ENCODE measurements at regions not wholly inside any gene's neighbourhood (a gene's known extent, or its start where the extent isn't known, plus 50 kb on each side); places are given as distances from the start of the nearest gene placed in this dataset.
"Not testable (repeated sequence)": the region's sequence is repeated elsewhere in the genome, so short reads cannot be mapped to it uniquely, and the experiment has no call there.

GRCh38 chr3:66912306-66912705 is 85.8 kb upstream of the KBTBD8 start:
- no peak for DNase-seq (ENCODE audit: insufficient read length, low spot score)
- FAIRE-seq, result no peak
- TF ChIP-seq POU2F2 (IDR thresholded peaks at IDR 0.05; ENCODE audit: low read depth, low read length) (no peak), PAX5 (IDR thresholded peaks at IDR 0.05; ENCODE audit: insufficient read depth, low read length, severe bottlenecking) (no peak), TAF1 (IDR thresholded peaks at IDR 0.05; ENCODE audit: low read depth, low read length) (no peak), SPI1 (IDR thresholded peaks at IDR 0.05; ENCODE audit: low read depth, low read length) (no peak), POLR2A (IDR thresholded peaks at IDR 0.05; ENCODE audit: low read depth, low read length) (no peak), POLR2AphosphoS5 (IDR thresholded peaks at IDR 0.05; ENCODE audit: low read depth, low read length) (no peak)

- FAIRE-seq (no peak), DNase-seq (ENCODE audit: insufficient read length, low spot score) (no peak)
Measured at GRCh38 chr3:66922058-66922457, 76.0 kb upstream of the KBTBD8 start.

GRCh38 chr3:66923969-66924368 is 74.1 kb upstream of the KBTBD8 start:
- DNase-seq (ENCODE audit: insufficient read length, low spot score) (no peak), FAIRE-seq (no peak)
- TF ChIP-seq POLR2A (IDR thresholded peaks at IDR 0.05; ENCODE audit: low read depth, low read length) (no peak), SPI1 (IDR thresholded peaks at IDR 0.05; ENCODE audit: low read depth, low read length) (no peak), POLR2AphosphoS5 (IDR thresholded peaks at IDR 0.05; ENCODE audit: low read depth, low read length) (no peak)

More at GRCh38 chr3:66922058-66922457, 76.0 kb upstream of the KBTBD8 start:
- TF ChIP-seq POU2F2 (IDR thresholded peaks at IDR 0.05; ENCODE audit: low read depth, low read length), result no peak
- TF ChIP-seq POLR2A (IDR thresholded peaks at IDR 0.05; ENCODE audit: low read depth, low read length), result no peak
- no peak for TF ChIP-seq TAF1 (IDR thresholded peaks at IDR 0.05; ENCODE audit: low read depth, low read length)
- TF ChIP-seq SPI1 (IDR thresholded peaks at IDR 0.05; ENCODE audit: low read depth, low read length), result no peak

GRCh38 chr3:66928252-66928651 is 69.9 kb upstream of the KBTBD8 start:
- no peak for FAIRE-seq
- TF ChIP-seq POLR2A (IDR thresholded peaks at IDR 0.05; ENCODE audit: low read depth, low read length) (no peak), SPI1 (IDR thresholded peaks at IDR 0.05; ENCODE audit: low read depth, low read length) (no peak), PAX5 (IDR thresholded peaks at IDR 0.05; ENCODE audit: insufficient read depth, low read length, severe bottlenecking) (no peak), POU2F2 (IDR thresholded peaks at IDR 0.05; ENCODE audit: low read depth, low read length) (no peak), TAF1 (IDR thresholded peaks at IDR 0.05; ENCODE audit: low read depth, low read length) (no peak), POLR2AphosphoS5 (IDR thresholded peaks at IDR 0.05; ENCODE audit: low read depth, low read length) (no peak)
- DNase-seq (ENCODE audit: insufficient read length, low spot score), result no peak

GRCh38 chr3:66931291-66931690 is 66.8 kb upstream of the KBTBD8 start:
- FAIRE-seq, result no peak

GRCh38 chr3:66931699-66932098 is 66.4 kb upstream of the KBTBD8 start:
- TF ChIP-seq POLR2A (IDR thresholded peaks at IDR 0.05; ENCODE audit: low read depth, low read length) (no peak), POU2F2 (IDR thresholded peaks at IDR 0.05; ENCODE audit: low read depth, low read length) (no peak), POLR2AphosphoS5 (IDR thresholded peaks at IDR 0.05; ENCODE audit: low read depth, low read length) (no peak), SPI1 (IDR thresholded peaks at IDR 0.05; ENCODE audit: low read depth, low read length) (no peak), PAX5 (IDR thresholded peaks at IDR 0.05; ENCODE audit: insufficient read depth, low read length, severe bottlenecking) (no peak), TAF1 (IDR thresholded peaks at IDR 0.05; ENCODE audit: low read depth, low read length) (no peak)
- FAIRE-seq (no peak), DNase-seq (ENCODE audit: insufficient read length, low spot score) (no peak)

More at GRCh38 chr3:66931291-66931690, 66.8 kb upstream of the KBTBD8 start:
- DNase-seq (ENCODE audit: insufficient read length, low spot score), result no peak
- TF ChIP-seq TAF1 (IDR thresholded peaks at IDR 0.05; ENCODE audit: low read depth, low read length) (no peak), POU2F2 (IDR thresholded peaks at IDR 0.05; ENCODE audit: low read depth, low read length) (no peak)

- TF ChIP-seq POU2F2 (IDR thresholded peaks at IDR 0.05; ENCODE audit: low read depth, low read length), result no peak
- no peak for TF ChIP-seq POLR2AphosphoS5 (IDR thresholded peaks at IDR 0.05; ENCODE audit: low read depth, low read length)
- no peak for TF ChIP-seq SPI1 (IDR thresholded peaks at IDR 0.05; ENCODE audit: low read depth, low read length)
- TF ChIP-seq TAF1 (IDR thresholded peaks at IDR 0.05; ENCODE audit: low read depth, low read length), result no peak
- TF ChIP-seq PAX5 (IDR thresholded peaks at IDR 0.05; ENCODE audit: insufficient read depth, low read length, severe bottlenecking), result no peak
- no peak for TF ChIP-seq POLR2A (IDR thresholded peaks at IDR 0.05; ENCODE audit: low read depth, low read length)
- DNase-seq (ENCODE audit: insufficient read length, low spot score) (no peak), FAIRE-seq (no peak)
Measured at GRCh38 chr3:66933233-66933632, 64.9 kb upstream of the KBTBD8 start.

- FAIRE-seq (no peak), DNase-seq (ENCODE audit: insufficient read length, low spot score) (no peak)
Measured at GRCh38 chr3:66934041-66934440, 64.1 kb upstream of the KBTBD8 start.

GRCh38 chr3:66934725-66935124 is 63.4 kb upstream of the KBTBD8 start:
- TF ChIP-seq POLR2A (IDR thresholded peaks at IDR 0.05; ENCODE audit: low read depth, low read length), result no peak
- no peak for TF ChIP-seq POLR2AphosphoS5 (IDR thresholded peaks at IDR 0.05; ENCODE audit: low read depth, low read length)
- no peak for TF ChIP-seq TAF1 (IDR thresholded peaks at IDR 0.05; ENCODE audit: low read depth, low read length)
- TF ChIP-seq SPI1 (IDR thresholded peaks at IDR 0.05; ENCODE audit: low read depth, low read length), result no peak
- no peak for TF ChIP-seq POU2F2 (IDR thresholded peaks at IDR 0.05; ENCODE audit: low read depth, low read length)
- no peak for TF ChIP-seq PAX5 (IDR thresholded peaks at IDR 0.05; ENCODE audit: insufficient read depth, low read length, severe bottlenecking)
- no peak for DNase-seq (ENCODE audit: insufficient read length, low spot score)
- FAIRE-seq, result no peak

More at GRCh38 chr3:66934041-66934440, 64.1 kb upstream of the KBTBD8 start:
- no peak for TF ChIP-seq POLR2AphosphoS5 (IDR thresholded peaks at IDR 0.05; ENCODE audit: low read depth, low read length)

- not testable (repeated sequence) for FAIRE-seq; DNase-seq (ENCODE audit: insufficient read length, low spot score)
Measured at GRCh38 chr3:66937041-66937440, 61.1 kb upstream of the KBTBD8 start.

GRCh38 chr3:66938338-66938963 is 59.7 kb upstream of the KBTBD8 start:
- FAIRE-seq (peak; percentile 23), DNase-seq (ENCODE audit: insufficient read length, low spot score) (peak; percentile 9)
- no peak for TF ChIP-seq TAF1 (IDR thresholded peaks at IDR 0.05; ENCODE audit: low read depth, low read length)
- no peak for TF ChIP-seq PAX5 (IDR thresholded peaks at IDR 0.05; ENCODE audit: insufficient read depth, low read length, severe bottlenecking)
- TF ChIP-seq POLR2AphosphoS5 (IDR thresholded peaks at IDR 0.05; ENCODE audit: low read depth, low read length), result no peak
- TF ChIP-seq POLR2A (IDR thresholded peaks at IDR 0.05; ENCODE audit: low read depth, low read length), result no peak
